RWPE2 (cell line): ENCODE measurements at regions not wholly inside any gene's neighbourhood (a gene's known extent, or its start where the extent isn't known, plus 50 kb on each side); places are given as distances from the start of the nearest gene placed in this dataset.

Experiments used
- ATAC-seq: fragments of 200-7000 bp; cut with Tn5 transposase; 3 replicates; pipeline ENCODE4 v1.9.1; 2021; ENCODE audit warnings: low read depth
- DNase-seq: peaks from one replicate; pipeline ENCODE4 v3.0.0-alpha.2; 2020; ENCODE audit warnings: low spot score
- H3K27ac ChIP-seq: fragments of 450-650 bp; 2 replicates; pipeline ENCODE4 v1.5.1; 2017; ENCODE audit warnings: mild to moderate bottlenecking; ENCODE audit not compliant: poor library complexity, severe bottlenecking
- H3K27me3 ChIP-seq: fragments of 250-450 bp; sonication (Bioruptor Pico); 2 replicates; pipeline ENCODE4 v1.5.1; 2021; ENCODE audit warnings: mild to moderate bottlenecking, moderate library complexity; ENCODE audit not compliant: insufficient read depth, poor library complexity, severe bottlenecking
- H3K36me3 ChIP-seq: fragments of 250-450 bp; sonication (Bioruptor Pico); 2 replicates; pipeline ENCODE4 v1.5.1; 2020; ENCODE audit warnings: low read depth, mild to moderate bottlenecking, moderate library complexity
- H3K4me1 ChIP-seq: fragments of 250-450 bp; sonication (Bioruptor Pico); 2 replicates; pipeline ENCODE4 v1.5.1; 2021; ENCODE audit warnings: mild to moderate bottlenecking, moderate library complexity; ENCODE audit not compliant: insufficient read depth, poor library complexity, severe bottlenecking
- H3K4me3 ChIP-seq: fragments of 250-450 bp; sonication (Bioruptor Pico); 2 replicates; pipeline ENCODE4 v1.5.1; 2021; ENCODE audit warnings: mild to moderate bottlenecking, moderate library complexity; ENCODE audit not compliant: severe bottlenecking
- H3K9me3 ChIP-seq: fragments of 250-450 bp; sonication (Bioruptor Pico); 2 replicates; pipeline ENCODE4 v1.5.1; 2021; ENCODE audit warnings: mild to moderate bottlenecking, moderate library complexity; ENCODE audit not compliant: severe bottlenecking
- CTCF ChIP-seq: fragments of 450-650 bp; IDR thresholded peaks from one replicate; pipeline ENCODE4 v1.5.1; 2017; ENCODE audit warnings: mild to moderate bottlenecking, moderate library complexity; ENCODE audit not compliant: poor library complexity, severe bottlenecking

- no peak for TF ChIP-seq CTCF
- Histone ChIP-seq H3K27ac (no peak overlapping the region), H3K4me3 (no peak overlapping the region), H3K9me3 (no peaks in the 10 kb centered on the region), H3K27me3 (no peaks in the 10 kb centered on the region), H3K36me3 (no peaks in the 10 kb centered on the region), H3K4me1 (peaks cover 3% of the 10 kb centered on the region)
- no peak for ATAC-seq
- no peak for DNase-seq
These were observed 1029.1 kb upstream of the ACO1 start for GRCh38 chr9:31355159-31355882.

GRCh38 chr9:31355965-31356364 is 1028.5 kb upstream of the ACO1 start:
- no peaks in the 10 kb centered on the region for H3K27me3 ChIP-seq
- DNase-seq: no peak
- no peaks in the 10 kb centered on the region for H3K9me3 ChIP-seq
- H3K4me1 ChIP-seq: peaks cover 3% of the 10 kb centered on the region
- no peak overlapping the region for H3K27ac ChIP-seq
- H3K36me3 ChIP-seq: no peaks in the 10 kb centered on the region
- TF ChIP-seq CTCF: no peak
- no peak for ATAC-seq
- H3K4me3 ChIP-seq: no peak overlapping the region

GRCh38 chr9:31359071-31359470 is 1025.4 kb upstream of the ACO1 start:
- no peaks in the 10 kb centered on the region for H3K36me3 ChIP-seq
- no peaks in the 10 kb centered on the region for H3K27me3 ChIP-seq
- DNase-seq: no peak
- H3K4me3 ChIP-seq: no peak overlapping the region
- no peak for TF ChIP-seq CTCF
- H3K4me1 ChIP-seq: peaks cover 3% of the 10 kb centered on the region
- no peaks in the 10 kb centered on the region for H3K9me3 ChIP-seq
- no peak for ATAC-seq
- no peak overlapping the region for H3K27ac ChIP-seq

GRCh38 chr9:31364171-31364570 is 1020.3 kb upstream of the ACO1 start:
- no peak for ATAC-seq
- no peaks in the 10 kb centered on the region for H3K4me1 ChIP-seq
- no peak for DNase-seq

More at GRCh38 chr9:31364171-31364570, 1020.3 kb upstream of the ACO1 start:
- no peaks in the 10 kb centered on the region for H3K36me3 ChIP-seq
- H3K4me3 ChIP-seq: no peak overlapping the region
- TF ChIP-seq CTCF: no peak
- H3K9me3 ChIP-seq: no peaks in the 10 kb centered on the region
- H3K27me3 ChIP-seq: no peaks in the 10 kb centered on the region
- no peak overlapping the region for H3K27ac ChIP-seq
